ENCODE measurements at regions not wholly inside any gene's neighbourhood (a gene's known extent, or its start where the extent isn't known, plus 50 kb on each side); places are given as distances from the start of the nearest gene placed in this dataset.

DNA sequence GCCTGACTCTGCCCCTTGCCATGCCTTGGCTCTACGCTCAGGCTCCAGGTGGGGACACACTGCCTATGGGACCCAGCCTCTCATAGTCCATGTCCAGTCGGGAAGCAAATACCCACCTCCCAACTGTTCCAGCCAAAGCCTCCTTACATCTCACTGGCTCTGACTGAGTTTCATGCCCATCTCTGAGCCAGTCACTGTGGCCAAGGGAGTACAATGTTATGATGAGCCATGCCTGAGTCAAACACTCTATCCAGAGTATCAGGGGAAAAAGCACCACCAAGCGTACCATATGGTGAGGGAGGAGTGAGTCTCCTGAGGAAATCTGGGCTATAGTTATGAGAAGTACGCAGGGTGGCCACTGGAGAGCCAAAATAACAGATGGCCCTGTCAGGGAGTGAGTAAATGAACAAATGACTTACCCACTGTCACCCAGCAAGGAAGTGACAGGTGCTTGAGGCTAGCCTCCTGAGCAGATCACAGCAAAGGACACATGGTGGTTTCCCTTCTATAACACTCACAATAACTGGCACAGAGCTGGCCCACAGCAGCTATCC, 236.6 kb upstream of the GJB5 start:
- DNase-seq, result no peak

DNA sequence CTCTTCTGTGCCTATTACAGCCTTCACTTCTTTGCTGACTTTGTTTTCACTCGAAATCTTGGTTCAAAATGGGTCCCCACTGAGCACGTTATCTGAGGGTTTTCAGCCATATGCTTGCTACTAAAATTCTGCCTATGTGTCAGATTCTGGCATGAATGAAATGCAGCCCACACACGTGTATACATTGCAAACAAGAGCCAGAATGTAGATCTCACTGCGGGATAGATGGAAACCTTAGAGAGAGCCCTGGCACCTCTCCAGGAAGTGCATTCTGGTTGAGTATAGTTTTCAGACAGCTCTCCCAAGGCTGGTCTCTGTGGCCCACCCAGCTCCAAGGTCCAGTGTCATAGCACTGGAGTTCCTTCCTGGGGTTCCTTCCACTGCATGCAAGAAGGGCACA, 234.7 kb upstream of the GJB5 start:
- no peak for DNase-seq

DNA sequence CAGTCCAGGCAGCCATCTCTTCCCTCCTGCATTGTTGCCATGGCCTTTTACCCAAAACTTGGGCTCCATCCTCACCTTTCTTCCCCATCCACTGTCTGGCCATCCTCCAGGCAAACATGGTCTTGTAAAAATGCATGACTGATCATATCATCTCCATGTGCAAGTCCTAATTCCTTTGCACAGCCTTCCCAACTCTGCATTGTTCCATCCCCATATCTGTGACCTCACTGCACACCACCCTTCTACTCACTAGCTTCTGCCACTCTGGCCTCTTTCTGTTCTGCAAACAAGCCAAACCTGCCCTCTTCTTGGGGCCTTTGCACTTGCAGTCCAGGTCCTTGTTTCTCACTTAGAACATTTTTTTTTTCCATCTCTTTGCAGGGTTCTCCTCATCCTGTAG, 230.1 kb upstream of the GJB5 start:
- no peak for DNase-seq

DNA sequence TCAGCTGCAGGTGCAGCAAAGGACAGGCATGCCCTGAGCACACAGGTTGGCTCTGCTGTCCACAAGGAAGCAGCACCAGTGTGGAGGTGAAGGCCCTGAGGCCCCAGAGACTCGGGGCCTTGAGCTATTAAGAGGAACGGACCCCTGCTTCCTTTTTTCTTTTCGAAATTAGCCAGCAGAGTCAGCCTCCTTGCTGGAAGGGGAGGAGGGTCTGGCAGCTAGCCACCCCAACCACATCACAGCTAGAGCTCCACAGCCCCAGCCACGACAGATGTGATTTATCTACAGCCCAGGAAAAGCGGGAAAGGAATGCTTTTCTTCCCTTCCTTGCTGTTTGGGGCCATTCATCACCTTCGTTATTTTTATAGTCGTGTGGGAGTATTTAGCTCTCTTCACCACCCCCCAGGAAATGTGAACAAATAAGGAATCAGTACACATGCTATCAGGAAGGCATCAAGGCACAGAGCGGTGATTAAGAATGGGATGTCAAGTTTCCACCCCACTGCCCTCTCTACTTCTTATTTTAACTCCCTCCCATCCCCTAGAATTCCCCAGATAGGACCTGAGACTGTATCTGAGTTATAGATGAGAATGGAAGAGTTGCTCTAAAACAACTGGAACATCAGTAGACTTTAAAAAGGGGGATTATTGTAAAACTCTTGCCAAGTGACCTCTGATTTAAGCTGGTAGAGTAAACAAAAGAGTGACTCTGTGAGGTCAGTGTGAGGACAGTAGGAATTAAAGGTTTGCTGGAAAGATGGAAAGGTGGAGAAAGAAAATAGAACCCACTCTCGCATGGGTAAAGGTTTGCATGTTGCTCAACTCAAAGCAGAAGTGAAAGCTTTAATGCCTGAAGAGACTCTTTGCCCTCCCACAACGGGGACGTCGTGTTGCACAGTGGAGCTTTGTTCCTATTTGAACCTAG, 224.7 kb upstream of the GJB5 start:
- DNase-seq, result no peak

DNA sequence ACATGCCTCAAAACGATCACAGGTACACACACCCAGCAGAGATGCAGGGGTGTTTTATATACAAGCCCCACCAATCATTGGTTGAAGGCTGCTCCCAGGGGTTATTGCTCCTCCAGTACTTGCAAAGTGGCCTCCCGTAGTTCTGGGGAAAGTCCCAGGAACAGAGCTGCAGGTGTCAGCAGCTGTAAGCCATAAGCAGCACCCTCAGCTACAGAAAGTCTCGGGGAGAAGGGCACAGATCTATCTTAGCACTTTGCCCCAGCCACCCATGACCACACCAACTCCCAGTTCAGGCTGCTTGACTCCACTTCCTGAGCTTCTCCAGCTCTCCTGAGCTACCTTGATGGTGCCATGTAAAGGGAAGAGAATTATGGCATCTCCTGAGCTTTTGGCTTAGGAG, 222.7 kb upstream of the GJB5 start:
- no peak for DNase-seq

DNA sequence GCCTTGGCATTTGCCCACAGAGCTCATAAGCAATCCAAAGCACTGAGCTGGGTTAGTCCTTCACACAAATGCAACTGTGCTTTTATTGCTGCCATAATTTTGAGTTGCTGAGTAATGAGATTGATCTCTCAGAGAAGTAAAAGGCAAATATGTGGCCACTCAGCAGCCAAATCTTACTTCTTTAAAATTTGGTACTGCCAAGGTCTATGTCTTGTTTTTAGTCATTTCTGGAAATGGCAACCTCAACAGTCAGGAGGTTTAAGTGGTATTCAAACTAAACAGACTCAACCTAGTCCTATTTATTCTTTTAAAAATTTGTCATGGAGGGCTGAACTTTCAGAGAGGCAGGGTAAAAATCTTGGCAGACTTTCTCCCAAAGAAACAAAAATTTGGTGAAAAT, 216.4 kb upstream of the GJB5 start:
- no peak for DNase-seq

DNA sequence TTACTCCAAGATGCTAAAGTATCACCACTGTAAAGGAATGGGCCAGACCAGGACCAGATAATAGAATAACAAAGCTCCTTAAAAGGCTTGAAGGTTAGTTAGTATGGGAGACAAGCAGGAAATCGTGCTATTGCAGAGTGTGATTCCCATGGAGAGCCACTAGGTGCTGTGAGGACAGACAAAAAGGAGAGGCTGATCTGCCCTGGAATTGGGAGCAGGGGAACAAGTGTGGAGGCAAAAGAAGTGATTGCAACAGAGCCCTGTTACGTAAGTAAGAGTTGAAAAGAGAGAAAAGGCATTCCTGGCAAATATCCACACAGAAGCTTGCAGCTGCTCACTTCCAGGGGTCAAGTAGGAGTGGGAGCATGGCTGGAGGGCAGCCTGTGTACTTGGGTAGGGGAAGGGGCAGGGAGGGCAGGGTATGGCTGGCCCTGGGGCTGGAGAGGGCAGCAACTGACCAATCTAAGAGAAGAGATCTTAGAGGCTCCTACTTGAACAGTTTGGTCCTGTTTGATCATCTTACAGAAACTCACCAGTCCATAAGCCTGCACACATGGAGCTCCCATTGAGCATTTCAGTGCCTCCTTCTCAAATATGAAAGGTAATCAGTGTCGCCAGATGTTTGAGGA, 207.7 kb upstream of the GJB5 start:
- no peak for DNase-seq

DNA sequence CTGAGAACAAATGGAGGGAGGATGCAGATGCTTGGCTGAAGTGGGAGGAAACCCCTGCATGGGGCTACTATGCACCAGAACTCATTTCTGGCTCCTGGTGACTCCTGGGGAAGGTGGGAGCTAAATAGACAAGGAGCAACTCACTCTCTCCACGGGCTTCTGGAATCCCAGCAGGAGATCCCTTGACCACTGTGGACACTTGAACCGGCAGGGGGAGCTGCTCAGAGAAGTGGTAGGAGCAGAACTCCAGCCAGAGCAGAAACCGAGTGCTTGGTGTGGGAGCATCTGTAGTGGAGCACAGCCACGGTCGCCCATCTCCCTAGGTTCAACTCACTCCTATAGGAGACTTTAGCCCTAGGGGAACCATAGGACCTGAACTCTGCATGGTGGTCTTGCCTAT, 205.6 kb upstream of the GJB5 start:
- DNase-seq, result no peak

DNA sequence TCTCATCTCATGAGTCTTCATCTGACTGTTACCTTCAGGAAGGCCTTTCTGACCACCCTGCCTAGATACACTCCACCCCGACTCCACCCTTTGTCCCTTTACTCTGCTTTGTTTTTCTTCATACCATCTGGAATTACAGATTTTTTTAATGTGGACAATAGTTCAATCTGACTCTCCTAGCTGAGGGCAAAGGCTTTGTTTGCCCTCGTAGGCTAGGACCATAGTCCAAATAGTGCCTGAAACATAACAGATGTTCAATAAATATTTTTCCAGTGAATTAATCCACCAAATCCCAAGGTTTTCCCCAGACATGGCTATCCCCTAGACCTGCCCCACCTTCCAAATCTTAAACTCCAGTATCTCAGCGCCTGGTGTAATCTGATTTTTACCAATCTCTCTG, 176.5 kb upstream of the GJB5 start:
- no peak for DNase-seq

DNA sequence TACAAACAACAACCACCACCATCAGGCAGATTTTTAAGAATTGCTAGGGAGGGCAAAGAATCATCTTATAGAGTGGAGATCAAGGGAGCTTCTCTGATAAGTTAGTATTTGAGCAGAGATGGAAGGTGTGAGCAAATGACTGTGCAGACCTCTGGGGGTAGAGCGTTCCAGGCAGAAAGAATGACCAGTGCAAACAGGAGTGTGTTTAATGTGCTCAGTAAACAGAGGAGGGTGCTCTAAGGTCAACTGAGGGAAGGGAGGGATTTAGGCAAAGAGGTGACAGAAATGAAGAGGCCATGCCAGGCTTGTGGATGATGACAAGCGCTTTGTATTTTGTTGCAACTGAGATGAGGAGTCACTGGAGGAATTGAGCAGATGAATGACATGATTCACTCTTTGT, 172.5 kb upstream of the GJB5 start:
- DNase-seq, result no peak

DNA sequence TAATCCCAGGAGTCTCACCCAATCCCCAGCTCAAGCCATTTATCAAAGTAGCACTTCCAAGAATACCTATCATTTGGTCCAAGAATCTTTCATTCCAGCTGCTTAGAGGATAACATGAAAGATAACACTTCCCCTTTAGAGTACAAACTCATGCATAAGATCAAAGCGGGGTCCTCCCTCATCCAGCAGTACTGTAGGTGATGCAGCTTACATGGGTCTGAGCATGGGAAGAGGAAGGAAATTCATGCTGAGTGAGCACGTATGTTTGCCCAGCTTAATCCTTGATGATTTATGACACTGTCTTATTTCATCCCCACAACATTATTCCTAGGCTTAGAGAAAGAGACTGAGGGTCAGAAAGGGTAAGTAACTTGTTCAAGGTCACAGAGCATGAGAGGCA, 167.1 kb upstream of the GJB5 start:
- DNase-seq, result no peak

DNA sequence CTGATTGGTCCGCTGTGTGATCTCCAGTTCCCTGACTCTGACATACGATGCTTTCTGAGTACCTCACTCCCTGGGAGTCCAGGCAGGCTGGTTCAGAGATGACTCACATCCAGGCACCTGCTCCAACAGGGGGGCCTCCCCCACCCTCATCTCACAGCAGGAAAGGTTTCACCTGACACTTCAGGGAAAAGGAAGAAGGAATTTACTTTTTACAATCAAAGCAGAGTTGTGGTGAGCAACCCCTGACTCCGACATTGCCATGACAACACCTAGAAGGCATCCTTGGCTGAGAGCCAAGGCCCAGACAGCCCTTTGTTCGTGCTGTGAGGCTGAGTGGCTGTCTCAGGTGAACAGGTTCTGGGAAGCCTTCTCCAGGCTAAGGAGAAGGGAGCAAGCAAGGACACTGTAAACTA, 164.6 kb upstream of the GJB5 start:
- no peak for DNase-seq

DNA sequence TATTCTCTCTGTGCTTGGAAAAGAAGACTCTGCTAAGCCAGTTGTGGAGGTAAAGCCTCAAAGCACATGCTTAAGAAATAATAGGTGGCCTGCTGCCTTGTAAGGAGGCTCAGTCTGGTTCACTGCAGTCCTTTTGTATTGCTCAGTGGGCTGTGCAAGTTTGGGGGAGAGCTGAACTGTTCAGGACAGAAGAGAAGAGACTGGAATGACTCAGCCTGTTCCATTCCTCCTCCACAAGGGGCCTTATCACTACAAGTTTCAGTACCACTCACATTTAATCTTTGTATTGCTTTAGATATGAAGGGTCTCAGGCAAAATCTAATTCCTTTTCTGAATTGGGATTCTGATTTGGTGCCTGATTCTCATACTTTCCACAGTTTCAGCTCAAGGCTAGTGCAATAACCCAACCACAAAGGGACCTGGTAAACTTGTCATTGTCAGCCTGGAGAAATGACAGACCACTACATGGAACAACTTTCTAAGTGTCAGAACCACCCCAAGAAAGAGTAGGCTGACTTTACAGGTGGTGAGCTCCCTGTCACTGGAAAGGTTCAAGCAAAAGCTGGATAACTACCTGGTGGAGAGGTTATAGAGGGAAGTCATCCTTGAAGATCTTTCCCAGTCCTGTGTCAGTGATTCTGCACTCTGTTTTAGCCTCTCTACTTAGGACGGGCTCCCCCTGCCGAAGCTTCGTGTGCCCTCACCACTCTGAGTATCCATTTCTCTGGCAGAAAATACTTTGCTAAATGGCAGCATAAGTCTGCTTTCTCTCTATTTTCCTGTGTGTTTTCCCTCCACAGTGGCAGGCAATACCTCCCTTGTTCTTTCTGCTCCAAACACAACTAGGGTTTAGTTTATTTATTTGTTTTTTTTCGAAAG, 162.9 kb upstream of the GJB5 start:
- no peak for DNase-seq

DNA sequence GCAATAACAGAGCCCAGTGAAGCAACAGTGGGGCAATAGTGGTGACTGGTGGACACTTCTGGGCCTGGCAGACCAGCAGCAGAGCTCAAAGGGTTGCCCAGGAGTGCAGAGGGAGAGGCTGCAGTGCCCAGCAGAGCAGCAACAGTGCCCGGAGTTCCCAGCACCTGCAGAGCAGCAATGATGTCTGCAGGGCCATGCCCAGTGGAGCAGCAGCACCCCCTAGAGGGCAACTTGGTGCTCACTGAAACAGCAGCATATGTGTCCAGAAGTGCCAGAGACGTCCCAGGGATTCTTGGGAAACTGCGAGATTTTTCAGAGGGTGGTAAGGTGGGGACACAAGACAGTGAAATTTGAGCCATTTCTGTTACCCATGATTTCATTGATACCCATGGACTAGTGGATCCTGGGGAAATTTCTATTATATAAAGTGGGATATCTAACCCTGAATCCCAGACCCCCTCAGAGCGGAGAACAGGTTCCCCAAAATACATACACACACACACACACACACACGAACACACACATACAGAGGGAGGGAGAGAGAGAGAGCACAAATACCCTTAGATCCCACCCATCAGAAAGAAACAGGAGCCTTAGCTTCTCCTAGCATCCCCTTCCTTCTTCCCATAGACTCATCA, 156.9 kb upstream of the GJB5 start:
- DNase-seq, result peak; percentile 70

DNA sequence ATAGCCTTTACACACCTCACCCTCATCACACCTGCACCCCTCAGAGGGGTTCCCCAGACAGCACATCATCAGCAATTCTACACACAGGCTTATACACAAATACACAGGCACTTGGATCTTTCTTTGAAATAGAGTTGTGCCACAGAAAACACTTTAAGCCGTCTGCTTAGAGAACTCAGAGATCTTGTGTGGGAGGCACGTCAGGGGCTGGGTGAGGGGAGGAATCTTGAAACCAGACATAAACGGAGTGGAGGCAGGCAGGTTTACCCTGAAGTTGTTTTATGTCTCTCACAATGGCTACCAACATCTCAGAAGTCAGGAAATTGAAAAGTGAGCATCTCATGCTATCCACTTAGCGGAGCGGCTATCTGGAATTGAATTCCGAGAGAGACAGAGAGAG, 151.9 kb upstream of the GJB5 start:
- no peak for DNase-seq

DNA sequence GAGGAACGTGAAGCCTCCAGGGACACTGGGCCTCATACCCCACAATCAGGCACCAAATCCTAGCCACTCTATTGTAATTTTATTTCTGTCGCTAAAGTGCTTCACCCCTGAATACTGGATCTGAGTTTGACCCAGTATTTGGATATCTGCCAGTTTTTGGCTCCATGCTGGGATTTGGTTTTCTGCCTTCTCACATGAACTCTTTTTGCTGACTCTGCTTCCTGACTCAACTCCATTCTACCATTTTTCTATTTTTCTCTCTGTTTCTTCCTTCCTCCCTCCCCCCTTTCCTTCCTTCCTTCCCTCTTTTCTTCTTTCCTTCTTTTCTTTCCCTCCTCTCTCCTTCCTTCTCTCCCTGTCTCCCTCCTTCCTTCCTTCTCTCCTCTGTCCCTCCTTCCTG, 151.3 kb upstream of the GJB5 start:
- DNase-seq, result no peak

DNA sequence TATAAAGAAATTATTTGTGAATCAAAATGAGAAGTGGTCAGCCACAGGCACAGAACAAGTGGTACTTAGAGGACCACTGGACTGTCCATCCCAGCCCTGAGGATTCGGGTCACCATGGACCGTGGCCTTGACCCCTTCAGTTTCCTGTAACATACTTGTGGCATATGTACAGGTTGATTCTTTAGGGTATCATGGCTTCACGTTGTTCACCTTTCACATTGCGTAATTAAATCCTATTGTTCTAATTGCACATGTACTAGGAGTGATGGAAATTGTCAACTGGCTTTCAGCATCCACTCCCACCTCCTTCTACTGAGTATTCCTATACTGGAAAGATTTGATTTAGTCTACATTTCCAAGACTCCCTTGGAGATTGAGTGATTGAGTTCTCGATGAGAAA, 148.3 kb upstream of the GJB5 start:
- DNase-seq, result no peak

DNA sequence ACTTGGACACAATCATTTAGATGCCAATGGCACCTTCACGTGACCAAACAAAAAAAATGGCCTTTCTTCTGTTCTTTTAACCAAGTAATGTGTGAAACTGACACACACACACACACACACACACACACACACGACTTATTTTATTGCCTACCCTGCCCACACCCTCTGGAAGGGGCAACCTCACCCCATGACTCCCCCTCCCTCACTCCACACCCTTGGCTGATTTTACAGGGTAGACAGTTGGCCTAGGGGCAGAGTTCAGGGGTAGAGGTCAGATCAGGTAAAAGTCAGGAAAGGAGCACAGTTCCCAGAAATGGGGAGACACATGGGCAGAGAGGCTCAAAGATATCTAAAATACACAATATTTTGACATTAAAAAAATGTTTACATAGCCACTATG, 144.8 kb upstream of the GJB5 start:
- DNase-seq, result no peak

DNA sequence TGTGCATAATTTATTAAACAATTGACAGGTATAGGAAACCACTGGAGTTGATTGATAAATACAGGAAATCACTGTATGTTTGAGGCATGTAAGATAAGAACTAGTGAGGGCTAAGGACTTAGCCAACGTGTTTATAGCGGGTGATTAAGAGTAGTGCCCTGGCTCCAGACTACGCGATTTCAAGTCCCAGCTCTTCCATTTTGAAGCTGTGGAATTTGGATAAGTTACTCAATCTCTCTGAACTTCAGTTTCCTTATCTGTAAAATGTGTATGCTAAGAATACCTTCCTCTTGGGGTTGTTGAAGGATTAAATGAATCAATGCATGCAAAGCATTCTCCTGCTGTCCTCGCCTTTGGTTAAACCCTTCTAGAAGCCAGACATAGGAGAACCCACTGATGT, 143.3 kb upstream of the GJB5 start:
- no peak for DNase-seq

DNA sequence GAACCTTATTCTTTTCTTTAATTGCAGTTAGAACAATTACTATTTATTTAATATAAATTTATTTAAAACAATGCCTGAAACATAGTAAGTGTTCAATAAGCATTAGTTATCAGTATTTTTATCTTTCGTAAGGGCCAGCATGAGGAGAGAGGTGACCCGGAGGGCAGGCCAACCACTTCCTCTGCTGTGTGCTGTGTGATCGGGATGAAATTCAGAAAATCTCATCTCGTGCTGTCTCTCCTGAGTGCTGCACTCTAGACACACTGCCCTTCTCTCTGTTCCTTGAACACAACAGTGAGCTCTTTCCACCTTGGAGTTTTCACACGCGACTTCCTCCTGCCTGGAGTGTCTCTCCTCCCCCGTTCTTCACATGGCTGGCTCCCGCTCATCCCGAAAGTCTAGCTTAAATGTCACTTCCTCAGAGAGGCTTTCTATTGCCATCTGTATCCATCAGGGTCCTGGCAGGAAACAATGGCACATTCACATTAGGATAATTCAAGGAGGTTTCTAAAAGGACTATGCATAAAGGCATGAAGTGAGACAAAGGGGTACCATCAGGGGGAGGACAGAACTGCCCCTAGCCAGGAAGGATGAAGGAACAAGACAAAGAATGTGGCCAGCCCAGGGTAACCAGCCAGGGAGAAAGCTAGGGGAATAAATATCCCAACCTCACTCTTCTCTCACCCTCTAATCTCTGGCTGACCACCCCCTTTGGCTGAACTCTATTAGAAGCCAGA, 142.6 kb upstream of the GJB5 start:
- DNase-seq, result no peak

DNA sequence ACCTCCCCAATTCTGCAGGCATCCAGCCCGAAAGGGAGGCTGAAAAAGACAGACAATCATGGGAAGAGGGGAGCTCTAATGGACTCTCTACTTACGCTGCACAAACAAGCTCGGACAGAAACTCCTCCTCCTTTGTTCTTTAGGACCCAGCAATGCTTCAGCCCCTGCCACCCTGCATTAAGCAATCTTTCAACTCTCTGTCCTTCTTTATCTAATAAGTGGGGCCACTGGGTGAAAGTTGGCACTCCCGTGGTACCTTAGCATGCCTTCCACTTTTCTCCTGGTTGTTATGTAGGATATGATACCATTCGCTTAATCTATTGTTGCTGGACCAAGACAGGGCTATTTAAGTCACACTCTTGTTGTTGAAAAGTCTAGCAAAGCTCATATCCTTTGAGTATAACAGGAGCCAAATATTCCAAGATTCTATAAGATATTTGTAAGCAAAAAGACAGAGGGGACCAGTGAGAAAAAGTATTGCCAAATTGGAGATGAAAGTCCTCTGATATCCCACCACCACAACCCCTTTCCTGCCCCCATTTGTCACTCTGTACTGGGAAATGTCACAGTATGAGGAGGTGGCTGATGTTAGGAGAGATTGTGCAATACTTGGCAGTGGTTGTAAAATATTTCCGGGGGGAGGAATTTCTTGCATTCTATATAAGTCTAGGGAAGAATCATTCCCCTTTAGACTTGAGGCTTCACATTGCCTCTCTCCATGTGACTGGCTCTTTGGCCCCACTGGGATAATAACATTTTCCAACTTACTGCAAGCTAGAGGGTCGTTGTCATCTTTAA, 137.3 kb upstream of the GJB5 start:
- DNase-seq, result no peak
